Endothelial cell of umbilical vein (primary cell): ENCODE measurements at regions not wholly inside any gene's neighbourhood (a gene's known extent, or its start where the extent isn't known, plus 50 kb on each side); places are given as distances from the start of the nearest gene placed in this dataset.

Experiments used
- BruUV-seq: library from RNA; stranded (reverse); fragments of 400-500 nt; replicated peaks from 2 replicates; lab custom pipeline; 2021; lab: Mats Ljungman, UMichigan
- CTCF ChIA-PET: fragments of 300-600, 350-600 bp; sonication (Branson Sonifier 250); formaldehyde crosslinking; loops from one replicate; lab custom pipeline; 2021; ENCODE audit warnings: antibody characterized with exemption, inconsistent platforms; lab: Charles Lee
- POLR2A ChIA-PET: fragments of 300-600, 350-600 bp; sonication (Branson Sonifier 250); formaldehyde crosslinking; loops from one replicate; lab custom pipeline; 2021; ENCODE audit warnings: antibody characterized with exemption, inconsistent platforms; lab: Charles Lee
- DNase-seq: peaks from one replicate; pipeline ENCODE4 v3.0.0-alpha.2; 2011; ENCODE audit warnings: low read depth, low spot score
- FAIRE-seq: peaks from 2 replicates; lab custom pipeline; 2011; peaks lifted over from hg19 to GRCh38; lab: Jason Lieb, UNC
- H2AFZ ChIP-seq: 2 replicates; pipeline ENCODE4 v1.6.0; 2012; ENCODE audit warnings: low read depth, low read length, control low read depth, inconsistent platforms
- H3K27ac ChIP-seq: 2 replicates; pipeline ENCODE4 v1.5.1; 2011; ENCODE audit warnings: low read depth, mild to moderate bottlenecking, control low read depth, low read length, moderate library complexity; ENCODE audit not compliant: insufficient read depth
- H3K27me3 ChIP-seq, 2 experiments: 2 replicates each; pipeline versions ENCODE4 v1.6.0 to v1.6.1; 2011; ENCODE audit warnings: low read length in 2 of 2, mixed read lengths in 1 of 2; ENCODE audit not compliant: control insufficient read depth in 2 of 2, insufficient read depth in 2 of 2
- H3K36me3 ChIP-seq, 2 experiments: 2 replicates in 1 of 2; 3 replicates in 1 of 2; pipeline ENCODE4 v1.5.1; 2011; ENCODE audit warnings: low read length in 2 of 2, mild to moderate bottlenecking in 1 of 2, moderate library complexity in 1 of 2; ENCODE audit not compliant: control insufficient read depth in 2 of 2, insufficient read depth in 2 of 2; ENCODE audit errors: extremely low read depth in 1 of 2
- H3K4me1 ChIP-seq: 3 replicates; pipeline ENCODE4 v1.5.1; 2011; ENCODE audit warnings: mild to moderate bottlenecking, low read length; ENCODE audit not compliant: control insufficient read depth, insufficient read depth; ENCODE audit errors: extremely low read depth
- H3K4me2 ChIP-seq: 2 replicates; pipeline ENCODE4 v1.6.1; 2011; ENCODE audit warnings: low read length, control low read depth, mixed read lengths; ENCODE audit not compliant: insufficient read depth
- H3K4me3 ChIP-seq, 3 experiments: fragments of 200-600 bp in 1 of 3; sonication (generic), shearing (Covaris generic) in 1 of 3; replicated peaks in 1 of 3; 2 replicates each; pipeline ENCODE4 v1.5.1; 2011 to 2016; ENCODE audit warnings: control low read depth in 3 of 3, low read length in 3 of 3, mild to moderate bottlenecking in 2 of 3, inconsistent platforms in 1 of 3, low read depth in 1 of 3, moderate library complexity in 1 of 3; ENCODE audit not compliant: insufficient read depth in 1 of 3
- H3K79me2 ChIP-seq: 2 replicates; pipeline ENCODE4 v1.6.0; 2012; ENCODE audit warnings: low read length, inconsistent platforms; ENCODE audit not compliant: control insufficient read depth, insufficient read depth
- H3K9ac ChIP-seq: replicated peaks from 2 replicates; pipeline ENCODE3; 2011; ENCODE audit warnings: low read length, control low read depth; ENCODE audit not compliant: insufficient read depth; ENCODE audit errors: extremely low read depth
- H3K9me1 ChIP-seq: replicated peaks from 3 replicates; pipeline ENCODE4 v1.6.0; 2011; ENCODE audit warnings: mild to moderate bottlenecking, low read length; ENCODE audit not compliant: control insufficient read depth, insufficient read depth; ENCODE audit errors: extremely low read depth
- H3K9me3 ChIP-seq: replicated peaks from 2 replicates; pipeline ENCODE4 v1.5.1; 2012; ENCODE audit warnings: low read length, inconsistent platforms; ENCODE audit not compliant: control insufficient read depth, insufficient read depth
- H4K20me1 ChIP-seq: replicated peaks from 2 replicates; pipeline ENCODE3; 2011; ENCODE audit warnings: mild to moderate bottlenecking, low read length; ENCODE audit not compliant: control insufficient read depth, insufficient read depth; ENCODE audit errors: extremely low read depth
- CTCF ChIP-seq, 2 donors: IDR thresholded peaks; 1 replicate in 1 of 2; 2 replicates in 1 of 2; pipeline ENCODE4 v1.5.1; 2011; ENCODE audit warnings: low read length in 2 of 2, mild to moderate bottlenecking in 2 of 2, moderate library complexity in 2 of 2, control low read depth in 1 of 2, inconsistent platforms in 1 of 2, low read depth in 1 of 2; ENCODE audit not compliant: insufficient read depth in 1 of 2; ENCODE audit errors: extremely low read depth in 1 of 2
- EZH2 ChIP-seq: IDR thresholded peaks from 2 replicates; pipeline ENCODE4 v1.6.1; 2012; ENCODE audit warnings: borderline replicate concordance, low read depth, mild to moderate bottlenecking, moderate library complexity, low read length, inconsistent platforms; ENCODE audit not compliant: severe bottlenecking
- FOS ChIP-seq: IDR thresholded peaks from 2 replicates; pipeline ENCODE4 v1.6.1; 2011; ENCODE audit warnings: mild to moderate bottlenecking, low read length, moderate library complexity, borderline replicate concordance; ENCODE audit not compliant: insufficient read depth
- GATA2 ChIP-seq: IDR thresholded peaks from 2 replicates; pipeline ENCODE4 v1.7.0; 2011; ENCODE audit warnings: low read depth, mild to moderate bottlenecking, moderate library complexity, mixed read lengths, low read length; ENCODE audit not compliant: insufficient read length, insufficient read depth
- JUN ChIP-seq: IDR thresholded peaks from 2 replicates; pipeline ENCODE4 v1.6.1; 2011; ENCODE audit warnings: borderline replicate concordance, low read depth; ENCODE audit not compliant: insufficient read length, insufficient read depth
- MAX ChIP-seq: IDR thresholded peaks from 2 replicates; pipeline ENCODE4 v1.6.1; 2011; ENCODE audit not compliant: insufficient read depth, insufficient read length
- MYC ChIP-seq: IDR thresholded peaks from one replicate; pipeline ENCODE4 v1.6.1; 2011; ENCODE audit warnings: mild to moderate bottlenecking, low read depth, low read length
- POLR2A ChIP-seq: IDR thresholded peaks from 2 replicates; pipeline ENCODE4 v1.6.1; 2012; ENCODE audit warnings: low read depth, mild to moderate bottlenecking, control low read depth, low read length
- POLR2AphosphoS5 ChIP-seq: IDR thresholded peaks from 2 replicates; pipeline ENCODE4 v1.6.1; 2012; ENCODE audit warnings: low read depth, mild to moderate bottlenecking, control low read depth, low read length, moderate library complexity; ENCODE audit not compliant: insufficient read depth
- dilution Hi-C: fragments of 300-500 bp; cut with MboI; formaldehyde crosslinking; loops from one replicate; pipeline ENCODE4 v1.15.0; 2019; ENCODE audit warnings: low sequenced_read_pairs; ENCODE audit not compliant: extremely low pct_ligation_motif_present
- intact Hi-C: fragments of 100-400 bp; cut with micrococcal nuclease; formaldehyde crosslinking; loops from one replicate; pipeline ENCODE4 v1.10.0; 2022

- no peak for FAIRE-seq
- BruUV-seq, result no TSS peak
- CTCF ChIA-PET, result no interaction called here
- H4K20me1 ChIP-seq, result no peaks in the 10 kb centered on the region
- POLR2A ChIA-PET, result no interaction called here
- no peak overlapping the region for H3K9ac ChIP-seq
- H3K79me2 ChIP-seq, result no peaks in the 10 kb centered on the region
- H3K9me3 ChIP-seq, result no peaks in the 10 kb centered on the region
- no peak overlapping the region for H3K27ac ChIP-seq
- H3K27me3 ChIP-seq, result no peaks in the 10 kb centered on the region
- H3K4me2 ChIP-seq, result no peak overlapping the region
- TF ChIP-seq MAX (no peak), GATA2 (no peak), JUN (no peak), EZH2 (no peak), FOS (no peak), POLR2A (no peak), CTCF (IDR thresholded peaks at IDR 0.05; ENCODE audit: extremely low read depth in 1 of 2, insufficient read depth in 1 of 2, low read depth in 1 of 2, low read length in 2 of 2) (no peak), MYC (no peak), POLR2AphosphoS5 (no peak)
- no peaks in the 10 kb centered on the region for H3K9me1 ChIP-seq
- H3K4me3 ChIP-seq, result no peak overlapping the region
- H2AFZ ChIP-seq, result no peak overlapping the region
- H3K36me3 ChIP-seq, result no peaks in the 10 kb centered on the region
- intact Hi-C loops (no loop called here), dilution Hi-C loops (no loop called here)
- no peaks in the 10 kb centered on the region for H3K4me1 ChIP-seq
- DNase-seq, result no peak
Observed at GRCh38 chr10:44458671-44459413, 73.9 kb upstream of the CXCL12 start.
